ENCODE measurements at regions not wholly inside any gene's neighbourhood (a gene's known extent, or its start where the extent isn't known, plus 50 kb on each side); places are given as distances from the start of the nearest gene placed in this dataset.

DNA sequence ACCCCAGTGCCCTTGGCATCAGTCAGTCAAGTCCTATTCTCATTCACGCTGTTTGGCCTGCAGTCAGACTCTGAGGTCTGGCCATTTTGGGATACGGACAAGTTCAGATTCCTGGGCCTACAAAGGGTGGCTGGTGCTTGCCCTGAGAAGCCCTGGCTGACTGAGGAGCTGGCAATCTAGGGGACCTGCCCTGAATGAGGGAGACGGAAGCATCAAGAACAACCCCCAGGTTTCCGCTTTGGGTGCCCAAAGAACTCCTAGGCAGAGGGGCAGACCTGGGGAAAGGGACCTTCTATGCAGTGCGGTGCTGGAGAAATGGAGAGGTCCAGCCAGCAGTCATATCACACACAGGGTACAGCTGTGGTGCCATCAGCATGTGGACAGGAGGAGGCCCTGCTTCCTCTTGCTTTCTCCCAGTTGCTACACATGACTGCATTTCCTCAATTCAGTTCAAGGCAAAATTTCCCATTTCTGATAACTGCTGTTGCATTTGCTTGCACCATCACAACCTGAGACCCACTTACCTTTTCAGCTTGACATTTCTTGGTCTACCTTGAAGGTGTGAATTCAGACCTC lies 70.9 kb upstream of the LGALSL start (continued):
- TF ChIP-seq ZNF274 (IDR thresholded peaks at IDR 0.05; ENCODE audit: borderline replicate concordance, extremely low read depth, low read length) (no peak), JUN (IDR thresholded peaks at IDR 0.05; ENCODE audit: low read depth, low read length) (no peak), BACH1 (IDR thresholded peaks at IDR 0.05; ENCODE audit: low read length) (no peak), MAFK (IDR thresholded peaks at IDR 0.05; ENCODE audit: low read depth, low read length) (no peak), HDAC6 (IDR thresholded peaks at IDR 0.05; ENCODE audit: low read depth, low read length) (no peak), TEAD4 (IDR thresholded peaks at IDR 0.05; ENCODE audit: low read depth, low read length) (no peak), TCF12 (IDR thresholded peaks at IDR 0.05; ENCODE audit: low read depth, low read length) (no peak)

Measured in H1 (cell line).